ENCODE measurements at regions not wholly inside any gene's neighbourhood (a gene's known extent, or its start where the extent isn't known, plus 50 kb on each side); places are given as distances from the start of the nearest gene placed in this dataset.
A peak's percentile ranks its signal among the peaks of the same experiment; 100 is the strongest.
"Not testable (repeated sequence)": the region's sequence is repeated elsewhere in the genome, so short reads cannot be mapped to it uniquely, and the experiment has no call there.

DNA sequence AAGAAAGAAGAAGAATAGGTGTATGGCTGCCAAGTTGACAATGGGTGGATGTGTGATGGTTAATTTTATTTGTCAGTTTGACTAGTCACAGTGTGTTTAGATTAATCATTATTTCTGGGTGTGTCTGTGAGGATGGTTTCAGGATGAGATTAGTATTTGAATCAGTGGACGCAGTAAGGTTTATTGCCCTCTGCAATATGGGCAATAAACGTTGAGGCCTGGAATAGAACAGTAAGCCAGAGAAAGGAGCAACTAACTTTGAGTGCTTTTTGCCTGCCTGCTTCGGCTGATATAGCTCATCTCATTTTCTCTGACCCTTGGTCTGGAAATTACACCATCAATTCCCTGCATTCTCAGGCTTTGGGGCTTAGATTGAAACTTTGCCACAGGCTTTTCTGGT is 140.8 kb upstream of the SPANXN4 start:
- Histone ChIP-seq H3K27ac (ENCODE audit: low read depth in 1 of 3, low read length in 2 of 3) (no peak overlapping the region), H3K4me1 (ENCODE audit: control insufficient read depth in 3 of 3, insufficient read depth in 2 of 3, low read depth in 1 of 3, low read length in 2 of 3) (no peaks in the 10 kb centered on the region), H3K27me3 (ENCODE audit: control insufficient read depth in 3 of 3, insufficient read depth in 3 of 3, low read length in 3 of 3) (no peaks in the 10 kb centered on the region), H3K36me3 (ENCODE audit: control insufficient read depth in 3 of 3, insufficient read depth in 2 of 3, low read depth in 1 of 3, low read length in 3 of 3) (no peaks in the 10 kb centered on the region), H3K4me3 (ENCODE audit: low read depth in 1 of 3, low read length in 3 of 3) (no peak overlapping the region), H3K9me3 (ENCODE audit: control insufficient read depth in 2 of 2, insufficient read depth in 1 of 2, low read depth in 1 of 2, low read length in 1 of 2) (no peaks in the 10 kb centered on the region)
- DNase-seq (peak in 1 of 2 donors; percentile 30), FAIRE-seq (no peak)
- 33 to 59% (median 40%) methylated on average over 3 of the region's 3 CpGs for WGBS, 3 donors

- 58 to 80% (median 61%) methylated on average over 6 of the region's 6 CpGs for WGBS, 3 donors
- FAIRE-seq (no peak), DNase-seq (no peak)
- Histone ChIP-seq H3K27me3 (ENCODE audit: control insufficient read depth in 3 of 3, insufficient read depth in 3 of 3, low read length in 3 of 3) (no peaks in the 10 kb centered on the region), H3K36me3 (ENCODE audit: control insufficient read depth in 3 of 3, insufficient read depth in 2 of 3, low read depth in 1 of 3, low read length in 3 of 3) (no peaks in the 10 kb centered on the region), H3K4me3 (ENCODE audit: low read depth in 1 of 3, low read length in 3 of 3) (no peak overlapping the region), H3K9me3 (ENCODE audit: control insufficient read depth in 2 of 2, insufficient read depth in 1 of 2, low read depth in 1 of 2, low read length in 1 of 2) (no peaks in the 10 kb centered on the region), H3K4me1 (ENCODE audit: control insufficient read depth in 3 of 3, insufficient read depth in 2 of 3, low read depth in 1 of 3, low read length in 2 of 3) (no peaks in the 10 kb centered on the region), H3K27ac (ENCODE audit: low read depth in 1 of 3, low read length in 2 of 3) (no peak overlapping the region)
Observed at GRCh38 chrX:142891046-142891445, 134.7 kb upstream of the SPANXN4 start.

DNA sequence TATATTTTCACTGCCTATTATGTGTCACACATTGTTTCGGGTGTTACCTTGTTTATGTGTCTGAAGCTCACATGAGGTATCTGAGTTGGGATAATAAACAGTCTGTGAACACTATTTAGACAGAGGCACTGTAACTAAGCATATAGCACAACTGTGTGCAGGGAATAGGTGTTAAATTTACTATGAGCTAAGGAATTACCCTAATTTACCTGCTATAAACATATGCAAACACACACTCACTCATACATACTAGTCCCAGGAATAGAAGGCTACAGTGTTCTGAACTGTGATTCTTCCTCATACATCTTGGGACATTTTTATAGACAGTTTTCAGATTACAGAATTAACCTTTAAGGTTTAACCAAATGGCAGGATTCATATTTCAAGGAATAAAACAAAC is 127.6 kb upstream of the SPANXN4 start:
- Histone ChIP-seq H3K4me1 (ENCODE audit: control insufficient read depth in 3 of 3, insufficient read depth in 2 of 3, low read depth in 1 of 3, low read length in 2 of 3) (no peaks in the 10 kb centered on the region), H3K36me3 (ENCODE audit: control insufficient read depth in 3 of 3, insufficient read depth in 2 of 3, low read depth in 1 of 3, low read length in 3 of 3) (no peaks in the 10 kb centered on the region), H3K4me3 (ENCODE audit: low read depth in 1 of 3, low read length in 3 of 3) (no peak overlapping the region), H3K27ac (ENCODE audit: low read depth in 1 of 3, low read length in 2 of 3) (no peak overlapping the region), H3K27me3 (ENCODE audit: control insufficient read depth in 3 of 3, insufficient read depth in 3 of 3, low read length in 3 of 3) (no peaks in the 10 kb centered on the region), H3K9me3 (ENCODE audit: control insufficient read depth in 2 of 2, insufficient read depth in 1 of 2, low read depth in 1 of 2, low read length in 1 of 2) (no peaks in the 10 kb centered on the region)
- DNase-seq (no peak), FAIRE-seq (no peak)
- 83 to 93% (median 91%) methylated on average over 1 of the region's 1 CpG for WGBS, 3 donors

DNA sequence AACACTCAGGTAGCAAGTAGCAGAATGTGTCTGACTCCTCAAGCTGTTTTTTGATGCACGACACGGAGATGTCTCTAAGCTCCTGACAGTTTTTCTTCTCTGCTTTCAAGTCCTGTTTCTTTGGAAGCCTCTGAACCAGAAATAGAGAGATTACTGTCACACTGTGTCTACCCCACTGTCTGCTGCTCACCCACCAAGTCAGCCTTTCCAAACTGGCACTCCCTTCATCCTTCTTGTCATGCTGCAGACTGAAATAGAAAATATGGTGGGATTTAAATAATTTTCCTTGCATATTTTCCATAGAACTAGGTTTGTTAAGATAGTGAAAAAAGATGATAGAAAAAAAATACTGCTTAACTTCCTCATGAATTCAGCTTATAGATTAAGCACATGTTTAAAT is 102.5 kb upstream of the SPANXN4 start:
- no peak for FAIRE-seq

GRCh38 chrX:142938793-142939192 is 86.9 kb upstream of the SPANXN4 start:
- no peak overlapping the region for H3K27ac ChIP-seq (ENCODE audit: low read depth in 1 of 3, low read length in 2 of 3)
- no peak overlapping the region for H3K4me3 ChIP-seq (ENCODE audit: low read depth in 1 of 3, low read length in 3 of 3)
- H3K27me3 ChIP-seq (ENCODE audit: control insufficient read depth in 3 of 3, insufficient read depth in 3 of 3, low read length in 3 of 3) = no peaks in the 10 kb centered on the region
- 59 to 85% (median 73%) methylated on average over 3 of the region's 3 CpGs for WGBS, 3 donors
- DNase-seq (no peak), FAIRE-seq (no peak)
- H3K4me1 ChIP-seq (ENCODE audit: control insufficient read depth in 3 of 3, insufficient read depth in 2 of 3, low read depth in 1 of 3, low read length in 2 of 3) = no peaks in the 10 kb centered on the region
- no peaks in the 10 kb centered on the region for H3K36me3 ChIP-seq (ENCODE audit: control insufficient read depth in 3 of 3, insufficient read depth in 2 of 3, low read depth in 1 of 3, low read length in 3 of 3)
- H3K9me3 ChIP-seq (ENCODE audit: control insufficient read depth in 2 of 2, insufficient read depth in 1 of 2, low read depth in 1 of 2, low read length in 1 of 2) = no peaks in the 10 kb centered on the region

More for the DNA sequence above, 102.5 kb upstream of the SPANXN4 start:
- Histone ChIP-seq H3K4me1 (ENCODE audit: control insufficient read depth in 3 of 3, insufficient read depth in 2 of 3, low read depth in 1 of 3, low read length in 2 of 3) (no peaks in the 10 kb centered on the region), H3K36me3 (ENCODE audit: control insufficient read depth in 3 of 3, insufficient read depth in 2 of 3, low read depth in 1 of 3, low read length in 3 of 3) (no peaks in the 10 kb centered on the region), H3K27me3 (ENCODE audit: control insufficient read depth in 3 of 3, insufficient read depth in 3 of 3, low read length in 3 of 3) (no peaks in the 10 kb centered on the region), H3K4me3 (ENCODE audit: low read depth in 1 of 3, low read length in 3 of 3) (no peak overlapping the region), H3K27ac (ENCODE audit: low read depth in 1 of 3, low read length in 2 of 3) (no peak overlapping the region), H3K9me3 (ENCODE audit: control insufficient read depth in 2 of 2, insufficient read depth in 1 of 2, low read depth in 1 of 2, low read length in 1 of 2) (no peaks in the 10 kb centered on the region)
- DNase-seq = no peak
- 85 to 92% (median 89%) methylated on average over 2 of the region's 2 CpGs for WGBS, 3 donors

- H3K27ac ChIP-seq (ENCODE audit: low read depth in 1 of 3, low read length in 2 of 3); H3K36me3 ChIP-seq (ENCODE audit: control insufficient read depth in 3 of 3, insufficient read depth in 2 of 3, low read depth in 1 of 3, low read length in 3 of 3); H3K9me3 ChIP-seq (ENCODE audit: control insufficient read depth in 2 of 2, insufficient read depth in 1 of 2, low read depth in 1 of 2, low read length in 1 of 2); H3K27me3 ChIP-seq (ENCODE audit: control insufficient read depth in 3 of 3, insufficient read depth in 3 of 3, low read length in 3 of 3); FAIRE-seq; H3K4me1 ChIP-seq (ENCODE audit: control insufficient read depth in 3 of 3, insufficient read depth in 2 of 3, low read depth in 1 of 3, low read length in 2 of 3); H3K4me3 ChIP-seq (ENCODE audit: low read depth in 1 of 3, low read length in 3 of 3); DNase-seq: not testable (repeated sequence)
- WGBS, 3 donors = 86 to 96% (median 87%) methylated on average over 12 to 27 of the region's 27 CpGs
Observed at GRCh38 chrX:142972147-142972809, 53.5 kb upstream of the SPANXN4 start.
